HepG2 (cell line): ENCODE measurements at regions not wholly inside any gene's neighbourhood (a gene's known extent, or its start where the extent isn't known, plus 50 kb on each side); places are given as distances from the start of the nearest gene placed in this dataset.
A peak's percentile ranks its signal among the peaks of the same experiment; 100 is the strongest.

ENCODE experiments used
- ATAC-seq: fragments of 200-7000 bp; cut with Tn5 transposase; 3 replicates; pipeline ENCODE4 v1.9.1; 2020; ENCODE audit warnings: mild to moderate bottlenecking, moderate library complexity
- BruUV-seq: library from RNA; stranded (reverse); fragments of 400-500 nt; replicated peaks from 2 replicates; lab custom pipeline; 2021; lab: Mats Ljungman, UMichigan
- CTCF ChIA-PET: fragments of 300-600 bp; formaldehyde crosslinking; extraction: SDS; loops from one replicate; lab custom pipeline; 2021; ENCODE audit warnings: low total read pairs, inconsistent platforms, low intra/inter-chr PET ratio; lab: Yijun Ruan, JAX
- POLR2A ChIA-PET: fragments of 350-600 bp; sonication (Branson Sonifier 250); formaldehyde crosslinking; loops from one replicate; lab custom pipeline; 2020; ENCODE audit warnings: antibody characterized with exemption, inconsistent platforms; lab: Yijun Ruan, JAX
- DNase-seq: peaks from one replicate; pipeline ENCODE4 v3.0.0-alpha.2; 2015; ENCODE audit warnings: low spot score
- FAIRE-seq: peaks from 3 replicates; lab custom pipeline; 2011; peaks lifted over from hg19 to GRCh38; lab: Jason Lieb, UNC
- H2AFZ ChIP-seq: one replicate; pipeline ENCODE4 v1.6.1; 2011; ENCODE audit warnings: low read length, inconsistent platforms
- H3K27ac ChIP-seq: fragments of 300-600 bp; 3 replicates; pipeline ENCODE4 v1.8.0; 2011; ENCODE audit warnings: mixed run types, mild to moderate bottlenecking, mixed read lengths, low read length, inconsistent platforms; ENCODE audit not compliant: insufficient read depth; ENCODE audit errors: extremely low read length
- H3K27me3 ChIP-seq, 2 experiments: fragments of 200-600 bp in 1 of 2; 2 replicates in 1 of 2; 3 replicates in 1 of 2; pipeline versions ENCODE4 v1.6.0 to v1.8.0; 2011; ENCODE audit warnings: low read length in 2 of 2, mild to moderate bottlenecking in 2 of 2, moderate library complexity in 2 of 2, inconsistent platforms in 1 of 2; ENCODE audit not compliant: insufficient read depth in 2 of 2, control insufficient read depth in 1 of 2
- H3K36me3 ChIP-seq, 2 experiments: fragments of 200-600 bp in 1 of 2; replicated peaks in 1 of 2; 2 replicates in 1 of 2; 3 replicates in 1 of 2; pipeline versions ENCODE4 v1.5.1 to v1.8.0; 2011; ENCODE audit warnings: low read length in 2 of 2, inconsistent platforms in 1 of 2; ENCODE audit not compliant: insufficient read depth in 2 of 2, control insufficient read depth in 1 of 2
- H3K4me1 ChIP-seq: 2 replicates; pipeline ENCODE4 v1.5.1; 2012; ENCODE audit warnings: low read length, inconsistent platforms; ENCODE audit not compliant: insufficient read depth
- H3K4me2 ChIP-seq: 2 replicates; pipeline ENCODE4 v1.6.0; 2011; ENCODE audit warnings: low read depth, low read length, inconsistent platforms
- H3K4me3 ChIP-seq, 3 experiments: fragments of 200-600 bp in 1 of 3; sonication (generic), shearing (Covaris generic) in 1 of 3; replicated peaks in 1 of 3; 2 replicates each; pipeline ENCODE4 v1.5.1; 2011 to 2016; ENCODE audit warnings: low read length in 3 of 3, inconsistent platforms in 2 of 3, low read depth in 2 of 3, mild to moderate bottlenecking in 2 of 3, control low read depth in 1 of 3, mixed read lengths in 1 of 3; ENCODE audit not compliant: insufficient read depth in 1 of 3
- H3K79me2 ChIP-seq: one replicate; pipeline ENCODE4 v1.6.1; 2011; ENCODE audit warnings: low read length, inconsistent platforms; ENCODE audit not compliant: insufficient read depth
- H3K9ac ChIP-seq: 2 replicates; pipeline ENCODE4 v1.6.0; 2011; ENCODE audit warnings: mild to moderate bottlenecking, low read depth, low read length, inconsistent platforms; ENCODE audit not compliant: insufficient read depth
- H3K9me3 ChIP-seq: 2 replicates; pipeline ENCODE4 v1.5.1; 2012; ENCODE audit warnings: mild to moderate bottlenecking, low read length
- H4K20me1 ChIP-seq: 2 replicates; pipeline ENCODE4 v1.6.0; 2011; ENCODE audit warnings: inconsistent platforms, mild to moderate bottlenecking, low read length, moderate library complexity; ENCODE audit not compliant: insufficient read depth
- FOXP1 ChIP-seq, 2 experiments: fragments of 450-650 bp in 1 of 2; IDR thresholded peaks; 2 replicates each; pipeline ENCODE4 v1.6.1; 2017 to 2018; ENCODE audit warnings: antibody characterized with exemption in 1 of 2
- NR2F6 ChIP-seq, 2 experiments: IDR thresholded peaks; 2 replicates each; pipeline ENCODE4 v1.6.1; 2016; ENCODE audit warnings: antibody characterized with exemption in 1 of 2, mild to moderate bottlenecking in 1 of 2
- SOX13 ChIP-seq, 3 experiments: fragments of 450-650 bp in 1 of 3; sonication (generic) in 1 of 3; formaldehyde crosslinking in 1 of 3; IDR thresholded peaks in 2 of 3; conservative IDR thresholded peaks in 1 of 3; 2 replicates each; pipeline versions ENCODE4 v1.5.0 to v1.6.1; 2016 to 2020; ENCODE audit warnings: antibody characterized with exemption in 1 of 3, mild to moderate bottlenecking in 1 of 3, missing compliant biosample characterization in 1 of 3, missing genetic modification reagents in 1 of 3, moderate library complexity in 1 of 3
- SRF ChIP-seq: IDR thresholded peaks from 2 replicates; pipeline ENCODE4 v1.6.1; 2011; ENCODE audit warnings: mild to moderate bottlenecking, low read depth, low read length, moderate library complexity
- ZNF230 ChIP-seq: sonication (generic); formaldehyde crosslinking; IDR thresholded peaks from 2 replicates; pipeline ENCODE4 v1.4.0; 2020; ENCODE audit warnings: mild to moderate bottlenecking, missing genetic modification reagents
- WGBS: methylation state at CpG from one replicate; pipeline ENCODE4 v1.1.6; 2017; ENCODE audit warnings: low lambda C conversion rate; 5-methylcytosine and 5-hydroxymethylcytosine counted together
- in situ Hi-C: cut with HindIII; loops from 2 replicates; pipeline ENCODE4 v1.10.0; 2017; ENCODE audit warnings: low pct_unique_long_range_greater_than_20kb; ENCODE audit not compliant: extremely low pct_ligation_motif_present
- intact Hi-C: fragments of 100-400 bp; cut with micrococcal nuclease; formaldehyde crosslinking; loops from one replicate; pipeline ENCODE4 v1.10.0; 2022; ENCODE audit not compliant: unreplicated experiment
- TF ChIP-seq, protein P1 (sequence below): IDR thresholded peaks from 2 replicates; pipeline ENCODE4 v1.6.1; 2016; ENCODE audit warnings: missing compliant biosample characterization, missing genetic modification reagents, borderline replicate concordance
- TF ChIP-seq, protein P2 (sequence below), 2 experiments: sonication (generic) in 1 of 2; formaldehyde crosslinking in 1 of 2; IDR thresholded peaks; 2 replicates each; pipeline versions ENCODE4 v1.5.1 to v1.6.1; 2011 to 2020; ENCODE audit warnings: borderline replicate concordance in 1 of 2, low read depth in 1 of 2, low read length in 1 of 2, mild to moderate bottlenecking in 1 of 2, missing genetic modification reagents in 1 of 2, moderate library complexity in 1 of 2
- TF ChIP-seq, protein P3 (sequence below): sonication (generic); IDR thresholded peaks from 2 replicates; pipeline ENCODE4 v1.6.1; 2016; ENCODE audit warnings: low read depth, borderline replicate concordance

DNA sequence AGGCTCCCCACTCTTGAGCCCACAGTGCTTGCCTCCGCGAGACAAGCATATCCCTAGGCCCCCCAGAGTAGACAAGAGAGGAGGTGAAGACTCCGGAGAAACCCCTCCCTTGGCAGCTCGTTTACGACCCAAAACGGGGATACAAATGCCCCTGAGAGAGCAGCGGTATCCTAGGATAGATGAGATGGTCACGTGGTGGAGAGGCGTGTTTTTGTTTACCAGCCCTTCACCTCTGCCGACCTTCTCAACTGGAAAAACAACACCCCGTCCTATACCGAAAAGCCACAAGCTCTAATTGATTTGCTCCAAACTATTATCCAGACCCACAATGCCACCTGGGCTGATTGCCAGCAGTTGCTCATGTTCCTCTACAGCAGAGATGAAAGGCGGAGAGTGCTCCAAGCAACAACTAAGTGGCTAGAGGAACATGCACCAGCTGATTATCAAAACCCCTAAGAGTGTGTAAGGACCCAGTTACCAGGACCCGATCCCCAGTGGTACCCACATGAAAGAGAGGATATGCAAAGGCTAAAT lies 99.5 kb upstream of the OSBPL11 start:
- peak overlapping the region in 1 of 3 experiments; percentile 22; a peak in 1 of 6 replicates for H3K4me3 ChIP-seq
- 13% methylated on average over 12 of the region's 14 CpGs for WGBS
- H3K36me3 ChIP-seq = no peaks in the 10 kb centered on the region
- POLR2A ChIA-PET = interaction anchor here (1.6 to 1.7 kb wide), 2 partner anchors 10 to 47 kb away, joined by 4 to 6 read pairs; no protein-coding TSS in a partner anchor
- TF ChIP-seq ZNF230 (CRISPR knock-in tag) = no peak
- no peak for TF ChIP-seq SOX13 (IDR thresholded peaks at IDR 0.05)
- TF ChIP-seq SOX13 (CRISPR knock-in tag; conservative IDR thresholded peaks at IDR 0.05 in 1 of 2, IDR thresholded peaks at IDR 0.05 in 1 of 2) = peak in 1 of 2 experiments; percentile 11; a peak in 1 of 4 replicates
- TF ChIP-seq NR2F6 (IDR thresholded peaks at IDR 0.05) = 0 out of 2 replicates have a peak, but pooled peaks have one; percentile 20
- no peak for TF ChIP-seq NR2F6 (CRISPR knock-in tag; IDR thresholded peaks at IDR 0.05)
- TF ChIP-seq FOXP1 (IDR thresholded peaks at IDR 0.05) = no peak
- peak; percentile 50; the same call in 1 of the 2 replicates for TF ChIP-seq FOXP1 (CRISPR knock-in tag; IDR thresholded peaks at IDR 0.05)
- TF ChIP-seq, protein P1, sequence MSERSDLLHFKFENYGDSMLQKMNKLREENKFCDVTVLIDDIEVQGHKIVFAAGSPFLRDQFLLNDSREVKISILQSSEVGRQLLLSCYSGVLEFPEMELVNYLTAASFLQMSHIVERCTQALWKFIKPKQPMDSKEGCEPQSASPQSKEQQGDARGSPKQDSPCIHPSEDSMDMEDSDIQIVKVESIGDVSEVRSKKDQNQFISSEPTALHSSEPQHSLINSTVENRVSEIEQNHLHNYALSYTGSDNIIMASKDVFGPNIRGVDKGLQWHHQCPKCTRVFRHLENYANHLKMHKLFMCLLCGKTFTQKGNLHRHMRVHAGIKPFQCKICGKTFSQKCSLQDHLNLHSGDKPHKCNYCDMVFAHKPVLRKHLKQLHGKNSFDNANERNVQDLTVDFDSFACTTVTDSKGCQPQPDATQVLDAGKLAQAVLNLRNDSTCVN (CRISPR knock-in tag) = 0 out of 2 replicates have a peak, but pooled peaks have one; percentile 49
- no peak for TF ChIP-seq SRF
- TF ChIP-seq, protein P2, sequence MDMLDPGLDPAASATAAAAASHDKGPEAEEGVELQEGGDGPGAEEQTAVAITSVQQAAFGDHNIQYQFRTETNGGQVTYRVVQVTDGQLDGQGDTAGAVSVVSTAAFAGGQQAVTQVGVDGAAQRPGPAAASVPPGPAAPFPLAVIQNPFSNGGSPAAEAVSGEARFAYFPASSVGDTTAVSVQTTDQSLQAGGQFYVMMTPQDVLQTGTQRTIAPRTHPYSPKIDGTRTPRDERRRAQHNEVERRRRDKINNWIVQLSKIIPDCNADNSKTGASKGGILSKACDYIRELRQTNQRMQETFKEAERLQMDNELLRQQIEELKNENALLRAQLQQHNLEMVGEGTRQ (IDR thresholded peaks at IDR 0.05; ENCODE audit: low read depth, low read length) = peak; percentile 59
- TF ChIP-seq, protein P2 (CRISPR knock-in tag; IDR thresholded peaks at IDR 0.05; ENCODE audit: borderline replicate concordance) = peak; percentile 69; the same call in 1 of the 2 replicates
- TF ChIP-seq, protein P3, sequence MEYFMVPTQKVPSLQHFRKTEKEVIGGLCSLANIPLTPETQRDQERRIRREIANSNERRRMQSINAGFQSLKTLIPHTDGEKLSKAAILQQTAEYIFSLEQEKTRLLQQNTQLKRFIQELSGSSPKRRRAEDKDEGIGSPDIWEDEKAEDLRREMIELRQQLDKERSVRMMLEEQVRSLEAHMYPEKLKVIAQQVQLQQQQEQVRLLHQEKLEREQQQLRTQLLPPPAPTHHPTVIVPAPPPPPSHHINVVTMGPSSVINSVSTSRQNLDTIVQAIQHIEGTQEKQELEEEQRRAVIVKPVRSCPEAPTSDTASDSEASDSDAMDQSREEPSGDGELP = peak; percentile 60; the same call in 1 of the 2 replicates
- TF ChIP-seq, all 625 proteins: peak for 6
- intact Hi-C loops (no loop called here), in situ Hi-C loops (no loop called here)
- DNase-seq (peak; percentile 33), ATAC-seq (no peak), FAIRE-seq (no peak)
- H2AFZ ChIP-seq = no peak overlapping the region
- H3K27me3 ChIP-seq = no peaks in the 10 kb centered on the region
- H4K20me1 ChIP-seq = no peaks in the 10 kb centered on the region
- peak overlapping the region; percentile 40; the same call in 1 of the 2 replicates for H3K9ac ChIP-seq
- CTCF ChIA-PET = no interaction called here
- BruUV-seq = no TSS peak
- peaks cover 37% of the 10 kb centered on the region for H3K4me1 ChIP-seq
- H3K4me2 ChIP-seq = peak overlapping the region; percentile 69
- H3K9me3 ChIP-seq = no peaks in the 10 kb centered on the region
- peak overlapping the region; percentile 49 for H3K27ac ChIP-seq
- H3K79me2 ChIP-seq = no peaks in the 10 kb centered on the region
